Mucosa of stomach (tissue), 1 donor: ENCODE measurements at regions not wholly inside any gene's neighbourhood (a gene's known extent, or its start where the extent isn't known, plus 50 kb on each side); places are given as distances from the start of the nearest gene placed in this dataset.

Experiments used
- H3K27me3 ChIP-seq: one replicate; pipeline ENCODE4 v1.7.0; 2013; ENCODE audit warnings: mild to moderate bottlenecking, low read length; ENCODE audit not compliant: control insufficient read depth, insufficient read depth
- H3K36me3 ChIP-seq: one replicate; pipeline ENCODE4 v1.7.0; 2013; ENCODE audit warnings: low read length; ENCODE audit not compliant: control insufficient read depth, insufficient read depth
- H3K4me1 ChIP-seq: one replicate; pipeline ENCODE4 v1.7.0; 2013; ENCODE audit warnings: mild to moderate bottlenecking, low read length; ENCODE audit not compliant: control insufficient read depth, insufficient read depth
- H3K4me3 ChIP-seq: one replicate; pipeline ENCODE4 v1.7.0; 2013; ENCODE audit warnings: low read length
- H3K9ac ChIP-seq: one replicate; pipeline ENCODE4 v1.7.0; 2013; ENCODE audit warnings: mild to moderate bottlenecking, low read length, moderate library complexity
- H3K9me3 ChIP-seq: one replicate; pipeline ENCODE4 v1.7.0; 2013; ENCODE audit warnings: mild to moderate bottlenecking, low read length, moderate library complexity; ENCODE audit not compliant: control insufficient read depth
- donor health status: Pancreatic carcinoma.

GRCh38 chr1:117678246-117678977, 72.6 kb downstream of the TENT5C start:
- Histone ChIP-seq H3K36me3 (no peaks in the 10 kb centered on the region), H3K9ac (no peak overlapping the region), H3K9me3 (no peaks in the 10 kb centered on the region), H3K27me3 (no peaks in the 10 kb centered on the region), H3K4me3 (no peak overlapping the region), H3K4me1 (peaks cover 42% of the 10 kb centered on the region)

GRCh38 chr1:117679299-117679698, 73.5 kb downstream of the TENT5C start:
- H3K27me3 ChIP-seq = no peaks in the 10 kb centered on the region
- H3K9me3 ChIP-seq = no peaks in the 10 kb centered on the region
- H3K4me1 ChIP-seq = peaks cover 37% of the 10 kb centered on the region
- H3K36me3 ChIP-seq = no peaks in the 10 kb centered on the region
- no peak overlapping the region for H3K4me3 ChIP-seq
- no peak overlapping the region for H3K9ac ChIP-seq

GRCh38 chr1:117679868-117680267, 74.0 kb downstream of the TENT5C start:
- Histone ChIP-seq H3K9ac (no peak overlapping the region), H3K27me3 (no peaks in the 10 kb centered on the region), H3K4me3 (no peak overlapping the region), H3K4me1 (peaks cover 32% of the 10 kb centered on the region), H3K9me3 (no peaks in the 10 kb centered on the region), H3K36me3 (no peaks in the 10 kb centered on the region)

GRCh38 chr1:117680316-117681002, 74.6 kb downstream of the TENT5C start:
- Histone ChIP-seq H3K9ac (no peak overlapping the region), H3K4me1 (peaks cover 28% of the 10 kb centered on the region), H3K9me3 (no peaks in the 10 kb centered on the region), H3K36me3 (no peaks in the 10 kb centered on the region), H3K27me3 (no peaks in the 10 kb centered on the region), H3K4me3 (no peak overlapping the region)

GRCh38 chr1:117681093-117681900, 75.4 kb downstream of the TENT5C start:
- Histone ChIP-seq H3K9ac (no peak overlapping the region), H3K27me3 (no peaks in the 10 kb centered on the region), H3K9me3 (no peaks in the 10 kb centered on the region), H3K4me1 (peaks cover 20% of the 10 kb centered on the region), H3K36me3 (no peaks in the 10 kb centered on the region), H3K4me3 (no peak overlapping the region)

GRCh38 chr1:117681901-117682250, 76.0 kb downstream of the TENT5C start:
- Histone ChIP-seq H3K36me3 (no peaks in the 10 kb centered on the region), H3K27me3 (no peaks in the 10 kb centered on the region), H3K4me1 (peaks cover 15% of the 10 kb centered on the region), H3K4me3 (no peak overlapping the region), H3K9ac (no peak overlapping the region), H3K9me3 (no peaks in the 10 kb centered on the region)

GRCh38 chr1:117682372-117682771, 76.5 kb downstream of the TENT5C start:
- H3K27me3 ChIP-seq = no peaks in the 10 kb centered on the region
- H3K36me3 ChIP-seq = no peaks in the 10 kb centered on the region
- H3K9ac ChIP-seq = no peak overlapping the region
- no peaks in the 10 kb centered on the region for H3K9me3 ChIP-seq
- peaks cover 12% of the 10 kb centered on the region for H3K4me1 ChIP-seq
- no peak overlapping the region for H3K4me3 ChIP-seq

- Histone ChIP-seq H3K4me3 (no peak overlapping the region), H3K27me3 (no peaks in the 10 kb centered on the region), H3K9me3 (no peaks in the 10 kb centered on the region), H3K9ac (no peak overlapping the region), H3K4me1 (peaks cover 4% of the 10 kb centered on the region), H3K36me3 (no peaks in the 10 kb centered on the region)
Observed at GRCh38 chr1:117683571-117684285, 77.9 kb downstream of the TENT5C start.

- H3K36me3 ChIP-seq = no peaks in the 10 kb centered on the region
- no peaks in the 10 kb centered on the region for H3K4me1 ChIP-seq
- H3K9me3 ChIP-seq = no peaks in the 10 kb centered on the region
Observed at GRCh38 chr1:117685936-117686806, 80.3 kb downstream of the TENT5C start.

GRCh38 chr1:117686907-117687306, 81.1 kb downstream of the TENT5C start:
- H3K9me3 ChIP-seq = no peaks in the 10 kb centered on the region
- no peaks in the 10 kb centered on the region for H3K4me1 ChIP-seq
- no peak overlapping the region for H3K9ac ChIP-seq
- no peaks in the 10 kb centered on the region for H3K27me3 ChIP-seq
- no peaks in the 10 kb centered on the region for H3K36me3 ChIP-seq
- no peak overlapping the region for H3K4me3 ChIP-seq

More at GRCh38 chr1:117685936-117686806, 80.3 kb downstream of the TENT5C start:
- no peak overlapping the region for H3K9ac ChIP-seq
- H3K27me3 ChIP-seq = no peaks in the 10 kb centered on the region
- H3K4me3 ChIP-seq = no peak overlapping the region

GRCh38 chr1:117689997-117690625, 84.3 kb downstream of the TENT5C start:
- H3K9me3 ChIP-seq = no peaks in the 10 kb centered on the region
- H3K4me1 ChIP-seq = no peaks in the 10 kb centered on the region
- no peak overlapping the region for H3K4me3 ChIP-seq
- no peak overlapping the region for H3K9ac ChIP-seq
- no peaks in the 10 kb centered on the region for H3K36me3 ChIP-seq
- H3K27me3 ChIP-seq = no peaks in the 10 kb centered on the region
